Calu3 (cell line): ENCODE measurements at regions not wholly inside any gene's neighbourhood (a gene's known extent, or its start where the extent isn't known, plus 50 kb on each side); places are given as distances from the start of the nearest gene placed in this dataset.

Experiments used
- BruUV-seq: library from RNA; stranded (reverse); fragments of 400-500 nt; replicated peaks from 2 replicates; lab custom pipeline; 2021; lab: Mats Ljungman, UMichigan
- CTCF ChIA-PET: fragments of 300-600 bp; sonication (Branson Sonifier 250); formaldehyde crosslinking; loops from one replicate; lab custom pipeline; 2022; ENCODE audit warnings: antibody characterized with exemption; lab: Charles Lee
- DNase-seq: peaks from one replicate; pipeline ENCODE4 v3.0.0; 2022
- H3K27ac Mint-ChIP-seq: one replicate; pipeline ENCODE4 v1.8.0; 2022; ENCODE audit warnings: mixed read lengths; ENCODE audit not compliant: unreplicated experiment
- H3K27me3 Mint-ChIP-seq: one replicate; pipeline ENCODE4 v1.8.0; 2022; ENCODE audit warnings: mixed read lengths; ENCODE audit not compliant: unreplicated experiment
- H3K36me3 Mint-ChIP-seq: one replicate; pipeline ENCODE4 v1.8.0; 2022; ENCODE audit warnings: mild to moderate bottlenecking, moderate library complexity, mixed read lengths; ENCODE audit not compliant: insufficient read depth, unreplicated experiment
- H3K4me1 Mint-ChIP-seq: one replicate; pipeline ENCODE4 v1.8.0; 2022; ENCODE audit warnings: mild to moderate bottlenecking, low read depth, mixed read lengths; ENCODE audit not compliant: unreplicated experiment
- H3K4me3 Mint-ChIP-seq: one replicate; pipeline ENCODE4 v1.8.0; 2022; ENCODE audit warnings: mild to moderate bottlenecking, low read depth, moderate library complexity, mixed read lengths; ENCODE audit not compliant: unreplicated experiment
- H3K9me3 Mint-ChIP-seq: one replicate; pipeline ENCODE4 v1.8.0; 2022; ENCODE audit warnings: low read depth, mixed read lengths; ENCODE audit not compliant: unreplicated experiment
- CTCF ChIP-seq: fragments of 200-600 bp; IDR thresholded peaks from one replicate; pipeline ENCODE4 v1.8.0; 2022; ENCODE audit warnings: antibody characterized with exemption; ENCODE audit not compliant: unreplicated experiment
- intact Hi-C: fragments of 100-400 bp; cut with micrococcal nuclease; formaldehyde crosslinking; loops from one replicate; pipeline ENCODE4 v1.10.0; 2022; ENCODE audit not compliant: unreplicated experiment

- no TSS peak for BruUV-seq
- peaks cover 14% of the 10 kb centered on the region for H3K27me3 Mint-ChIP-seq
- DNase-seq = no peak
- no peak overlapping the region for H3K4me3 Mint-ChIP-seq
- no peaks in the 10 kb centered on the region for H3K4me1 Mint-ChIP-seq
- intact Hi-C loops = no loop called here
- no peaks in the 10 kb centered on the region for H3K9me3 Mint-ChIP-seq
- CTCF ChIA-PET = interaction anchor here (0.5 kb wide), 1 partner anchor 76 kb away, joined by 4 read pairs; no protein-coding TSS in a partner anchor
- no peak for TF ChIP-seq CTCF
- no peaks in the 10 kb centered on the region for H3K36me3 Mint-ChIP-seq
- no peak overlapping the region for H3K27ac Mint-ChIP-seq
These were observed 103.8 kb upstream of the RPL38 start for GRCh38 chr17:74099442-74100340.

GRCh38 chr17:74104921-74105320, 98.6 kb upstream of the RPL38 start:
- no peak for DNase-seq
- no peaks in the 10 kb centered on the region for H3K4me1 Mint-ChIP-seq
- intact Hi-C loops = no loop called here
- H3K27ac Mint-ChIP-seq = no peak overlapping the region
- H3K9me3 Mint-ChIP-seq = no peaks in the 10 kb centered on the region
- TF ChIP-seq CTCF = no peak
- CTCF ChIA-PET = interaction anchor here (0.9 kb wide), 1 partner anchor 8 kb away, joined by 3 read pairs; no protein-coding TSS in a partner anchor
- H3K27me3 Mint-ChIP-seq = peaks cover 64% of the 10 kb centered on the region
- no peaks in the 10 kb centered on the region for H3K36me3 Mint-ChIP-seq
- BruUV-seq = no TSS peak
- H3K4me3 Mint-ChIP-seq = no peak overlapping the region

GRCh38 chr17:74107107-74107506, 96.4 kb upstream of the RPL38 start:
- H3K27ac Mint-ChIP-seq = no peak overlapping the region
- H3K27me3 Mint-ChIP-seq = peaks cover 78% of the 10 kb centered on the region
- intact Hi-C loops = no loop called here
- CTCF ChIA-PET = interaction anchor here (0.6 kb wide), 1 partner anchor 16 kb away, joined by 3 read pairs; no protein-coding TSS in a partner anchor
- no peak for DNase-seq
- no TSS peak for BruUV-seq
- H3K4me3 Mint-ChIP-seq = no peak overlapping the region
- no peak for TF ChIP-seq CTCF
- H3K36me3 Mint-ChIP-seq = no peaks in the 10 kb centered on the region
- H3K4me1 Mint-ChIP-seq = no peaks in the 10 kb centered on the region
- no peaks in the 10 kb centered on the region for H3K9me3 Mint-ChIP-seq

GRCh38 chr17:74108126-74108705, 95.3 kb upstream of the RPL38 start:
- intact Hi-C loops = no loop called here
- CTCF ChIA-PET = interaction anchor here (0.6 kb wide), 1 partner anchor 664 kb away, joined by 4 read pairs; no protein-coding TSS in a partner anchor
- no peaks in the 10 kb centered on the region for H3K4me1 Mint-ChIP-seq
- DNase-seq = no peak
- no peaks in the 10 kb centered on the region for H3K36me3 Mint-ChIP-seq
- H3K9me3 Mint-ChIP-seq = no peaks in the 10 kb centered on the region
- no TSS peak for BruUV-seq
- peaks cover 79% of the 10 kb centered on the region for H3K27me3 Mint-ChIP-seq
- H3K4me3 Mint-ChIP-seq = no peak overlapping the region
- H3K27ac Mint-ChIP-seq = no peak overlapping the region
- TF ChIP-seq CTCF = no peak
